Sigmoid colon (tissue), 6 donors: ENCODE measurements at regions not wholly inside any gene's neighbourhood (a gene's known extent, or its start where the extent isn't known, plus 50 kb on each side); places are given as distances from the start of the nearest gene placed in this dataset.

Experiments
- DNase-seq: peaks from one replicate; pipeline ENCODE4 v3.0.0-alpha.2; 2019
- H3K27ac ChIP-seq, 4 donors: fragments of 200-600 bp; sonication (generic); one replicate each; pipeline ENCODE4 v1.5.1; 2016 to 2019; ENCODE audit warnings: mild to moderate bottlenecking in 1 of 4
- H3K27me3 ChIP-seq, 3 donors: fragments of 200-600 bp; sonication (generic); one replicate each; pipeline ENCODE4 v1.5.1; 2019; ENCODE audit warnings: mild to moderate bottlenecking in 1 of 3
- H3K36me3 ChIP-seq, 4 donors: fragments of 200-600 bp; sonication (generic); one replicate each; pipeline ENCODE4 v1.5.1; 2016 to 2019
- H3K4me1 ChIP-seq, 4 donors: fragments of 200-600 bp; sonication (generic); one replicate each; pipeline ENCODE4 v1.5.1; 2017 to 2019
- H3K4me3 ChIP-seq, 4 donors: fragments of 200-600 bp; sonication (generic); one replicate each; pipeline ENCODE4 v1.5.1; 2017 to 2019; ENCODE audit warnings: mild to moderate bottlenecking in 2 of 4, moderate library complexity in 1 of 4
- H3K9me3 ChIP-seq, 4 donors: fragments of 200-600 bp in 3 of 4; sonication (generic) in 3 of 4; one replicate each; pipeline versions ENCODE4 v1.5.1 to v1.6.1; 2013 to 2019
- EP300 ChIP-seq, 4 donors: sonication (generic); formaldehyde crosslinking; IDR thresholded peaks; one replicate each; pipeline ENCODE4 v1.6.1; 2017; ENCODE audit warnings: antibody characterized with exemption in 4 of 4
- POLR2A ChIP-seq, 2 donors: fragments of 450-650 bp; IDR thresholded peaks; one replicate each; pipeline ENCODE4 v1.6.1; 2016; ENCODE audit warnings: antibody characterized with exemption in 2 of 2, mild to moderate bottlenecking in 2 of 2, moderate library complexity in 2 of 2
- POLR2AphosphoS5 ChIP-seq, 4 donors: sonication (generic); formaldehyde crosslinking; IDR thresholded peaks; one replicate each; pipeline ENCODE4 v1.6.1; 2017; ENCODE audit warnings: antibody characterized with exemption in 4 of 4
- WGBS, 2 donors: extraction: QIAGEN DNeasy Blood & Tissue Kit; methylation state at CpG; one replicate each; pipeline ENCODE4 v1.1.7; 2013; 5-methylcytosine and 5-hydroxymethylcytosine counted together
- intact Hi-C: fragments of 100-400 bp; cut with DNase I; formaldehyde crosslinking; loops from one replicate; pipeline ENCODE4 v1.15.1; 2023
- TF ChIP-seq, protein P1 (sequence below), 4 experiments: fragments of 450-650 bp in 3 of 4; fragments of 200-600 bp in 1 of 4; IDR thresholded peaks; one replicate each; pipeline ENCODE4 v1.5.1; 2016 to 2019; ENCODE audit warnings: antibody characterized with exemption in 4 of 4, mild to moderate bottlenecking in 3 of 4, moderate library complexity in 2 of 4
- donor health status: healthy with polysubstance abuse.
- donor health status: healthy.

DNA sequence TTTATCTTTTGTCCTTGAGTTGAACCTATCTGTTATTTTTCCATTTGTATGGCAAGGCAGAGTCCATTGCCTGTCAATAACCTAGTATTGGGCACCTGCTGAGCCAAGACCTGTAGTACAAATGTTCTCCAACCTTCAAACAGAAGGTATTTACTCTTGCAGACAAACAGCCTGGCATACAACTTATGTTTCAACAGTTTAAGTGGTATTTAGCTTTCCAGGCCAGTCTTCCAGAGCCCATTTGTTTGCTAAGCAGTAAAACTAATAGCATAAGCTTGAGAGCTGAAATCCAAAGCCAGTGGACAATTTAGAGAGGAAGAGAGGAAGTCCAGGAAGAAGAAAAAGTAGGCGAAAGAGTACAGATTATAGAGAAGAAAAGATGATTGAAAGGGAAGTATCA lies 979.3 kb downstream of the GLUD2 start:
- Histone ChIP-seq H3K4me1 (no peaks in the 10 kb centered on the region), H3K27me3 (no peaks in the 10 kb centered on the region), H3K9me3 (no peaks in the 10 kb centered on the region), H3K4me3 (no peak overlapping the region), H3K36me3 (no peaks in the 10 kb centered on the region), H3K27ac (no peak overlapping the region)
- no peak for DNase-seq
- intact Hi-C loops = no loop called here
- no peak for TF ChIP-seq EP300 (IDR thresholded peaks at IDR 0.05)
- no peak for TF ChIP-seq POLR2AphosphoS5 (IDR thresholded peaks at IDR 0.05)
- TF ChIP-seq, protein P1, sequence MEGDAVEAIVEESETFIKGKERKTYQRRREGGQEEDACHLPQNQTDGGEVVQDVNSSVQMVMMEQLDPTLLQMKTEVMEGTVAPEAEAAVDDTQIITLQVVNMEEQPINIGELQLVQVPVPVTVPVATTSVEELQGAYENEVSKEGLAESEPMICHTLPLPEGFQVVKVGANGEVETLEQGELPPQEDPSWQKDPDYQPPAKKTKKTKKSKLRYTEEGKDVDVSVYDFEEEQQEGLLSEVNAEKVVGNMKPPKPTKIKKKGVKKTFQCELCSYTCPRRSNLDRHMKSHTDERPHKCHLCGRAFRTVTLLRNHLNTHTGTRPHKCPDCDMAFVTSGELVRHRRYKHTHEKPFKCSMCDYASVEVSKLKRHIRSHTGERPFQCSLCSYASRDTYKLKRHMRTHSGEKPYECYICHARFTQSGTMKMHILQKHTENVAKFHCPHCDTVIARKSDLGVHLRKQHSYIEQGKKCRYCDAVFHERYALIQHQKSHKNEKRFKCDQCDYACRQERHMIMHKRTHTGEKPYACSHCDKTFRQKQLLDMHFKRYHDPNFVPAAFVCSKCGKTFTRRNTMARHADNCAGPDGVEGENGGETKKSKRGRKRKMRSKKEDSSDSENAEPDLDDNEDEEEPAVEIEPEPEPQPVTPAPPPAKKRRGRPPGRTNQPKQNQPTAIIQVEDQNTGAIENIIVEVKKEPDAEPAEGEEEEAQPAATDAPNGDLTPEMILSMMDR (IDR thresholded peaks at IDR 0.05) = no peak
- TF ChIP-seq POLR2A (IDR thresholded peaks at IDR 0.05) = no peak
- WGBS, 2 donors = 15 to 76% methylated on average over 1 of the region's 1 CpG

DNA sequence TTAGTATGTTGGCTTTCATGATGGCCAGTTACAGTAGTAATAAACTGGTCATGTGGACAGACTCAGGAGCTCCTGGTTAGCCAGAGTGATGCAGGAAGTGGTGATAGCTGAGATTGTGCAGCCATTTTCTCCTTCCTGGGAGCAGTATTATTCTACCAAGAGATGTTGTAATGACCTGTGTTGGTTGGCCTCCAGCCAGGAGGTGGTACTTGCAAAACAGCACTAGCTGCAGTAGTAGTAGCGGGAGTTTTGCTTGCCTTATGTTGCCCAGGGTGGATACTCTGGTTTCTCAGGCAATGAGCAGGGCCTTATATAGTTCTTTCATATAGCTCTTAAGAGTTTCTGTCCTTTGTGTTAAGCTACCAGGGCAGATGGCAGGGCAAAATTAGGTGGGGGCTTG lies 998.8 kb downstream of the GLUD2 start:
- H3K4me3 ChIP-seq = no peak overlapping the region
- 76 to 90% methylated on average over 1 of the region's 1 CpG for WGBS, 2 donors
- H3K36me3 ChIP-seq = no peaks in the 10 kb centered on the region
- no peak for DNase-seq
- H3K27me3 ChIP-seq = no peaks in the 10 kb centered on the region
- H3K27ac ChIP-seq = no peak overlapping the region
- no peaks in the 10 kb centered on the region for H3K4me1 ChIP-seq
- H3K9me3 ChIP-seq = no peaks in the 10 kb centered on the region
- intact Hi-C loops = no loop called here
- no peak for TF ChIP-seq POLR2AphosphoS5 (IDR thresholded peaks at IDR 0.05)
- TF ChIP-seq EP300 (IDR thresholded peaks at IDR 0.05) = no peak
- TF ChIP-seq, protein P1 (IDR thresholded peaks at IDR 0.05) = no peak
- no peak for TF ChIP-seq POLR2A (IDR thresholded peaks at IDR 0.05)

- Histone ChIP-seq H3K9me3 (no peaks in the 10 kb centered on the region), H3K27ac (no peak overlapping the region), H3K36me3 (no peaks in the 10 kb centered on the region), H3K27me3 (no peaks in the 10 kb centered on the region), H3K4me1 (no peaks in the 10 kb centered on the region), H3K4me3 (no peak overlapping the region)
- intact Hi-C loops = no loop called here
- DNase-seq = no peak
- WGBS, 2 donors = 82 to 90% methylated on average over 5 of the region's 5 CpGs
- TF ChIP-seq EP300 (IDR thresholded peaks at IDR 0.05) = no peak
These were observed 999.4 kb downstream of the GLUD2 start for GRCh38 chrX:122046815-122047214.

DNA sequence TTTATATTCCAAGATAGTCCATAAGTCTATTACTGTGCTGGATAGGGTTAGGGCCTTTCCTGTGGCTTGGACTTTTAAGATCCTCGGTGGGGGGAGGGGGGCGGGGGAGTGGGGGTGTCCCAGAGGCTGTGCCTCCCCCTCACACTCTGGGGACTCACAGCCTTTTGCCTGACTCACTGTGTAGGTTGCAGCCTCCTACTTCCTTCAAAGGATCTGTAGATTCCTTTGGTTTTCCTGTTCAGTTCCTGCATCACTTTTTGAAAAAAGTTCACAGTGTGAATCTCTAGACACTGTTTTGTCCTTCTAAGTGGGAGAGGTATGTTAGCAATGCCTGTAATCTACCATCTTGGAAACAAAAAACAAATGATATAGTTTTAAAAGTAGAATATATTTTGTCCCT lies 999.9 kb downstream of the GLUD2 start:
- Histone ChIP-seq H3K9me3 (no peaks in the 10 kb centered on the region), H3K36me3 (no peaks in the 10 kb centered on the region), H3K4me3 (no peak overlapping the region), H3K27me3 (no peaks in the 10 kb centered on the region), H3K4me1 (no peaks in the 10 kb centered on the region), H3K27ac (no peak overlapping the region)
- TF ChIP-seq EP300 (IDR thresholded peaks at IDR 0.05) (no peak), POLR2A (IDR thresholded peaks at IDR 0.05) (no peak), POLR2AphosphoS5 (IDR thresholded peaks at IDR 0.05) (no peak)
- TF ChIP-seq, protein P1 (IDR thresholded peaks at IDR 0.05) = no peak
- 61 to 82% methylated on average over 2 of the region's 2 CpGs for WGBS, 2 donors
- DNase-seq = no peak
- intact Hi-C loops = no loop called here

GRCh38 chrX:122055460-122055859 lies 1008.0 kb downstream of the GLUD2 start:
- 68 to 70% methylated on average over 2 of the region's 2 CpGs for WGBS, 2 donors
- H3K27me3 ChIP-seq = no peaks in the 10 kb centered on the region
- no peak for TF ChIP-seq POLR2AphosphoS5 (IDR thresholded peaks at IDR 0.05)
- TF ChIP-seq, protein P1 (IDR thresholded peaks at IDR 0.05) = no peak
- no peak for TF ChIP-seq POLR2A (IDR thresholded peaks at IDR 0.05)
- no peak for DNase-seq
- no peaks in the 10 kb centered on the region for H3K4me1 ChIP-seq
- no peaks in the 10 kb centered on the region for H3K36me3 ChIP-seq
- H3K27ac ChIP-seq = no peak overlapping the region
- intact Hi-C loops = no loop called here
- H3K9me3 ChIP-seq = no peaks in the 10 kb centered on the region
- H3K4me3 ChIP-seq = no peak overlapping the region
